ENCODE measurements at regions not wholly inside any gene's neighbourhood (a gene's known extent, or its start where the extent isn't known, plus 50 kb on each side); places are given as distances from the start of the nearest gene placed in this dataset.
A peak's percentile ranks its signal among the peaks of the same experiment; 100 is the strongest.

DNA sequence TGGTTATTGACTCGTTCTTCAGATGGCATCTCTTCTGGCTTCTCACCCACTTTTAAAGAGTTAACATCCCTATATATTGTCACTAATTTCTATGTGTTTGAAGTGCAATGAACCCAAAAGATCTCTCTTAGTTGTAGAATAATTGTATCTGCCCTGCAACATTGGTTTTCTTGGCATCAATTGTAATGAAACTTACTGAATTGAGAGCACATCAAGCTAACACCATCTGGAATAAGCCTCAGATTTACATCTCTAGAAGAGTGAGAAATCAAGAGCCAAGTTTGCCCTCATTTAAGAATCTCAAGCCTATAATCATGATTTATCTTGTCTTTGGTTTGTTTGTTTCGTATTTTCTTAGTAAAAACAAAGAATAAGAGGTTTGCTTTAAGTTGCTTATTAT, 372.6 kb upstream of the LRRC7 start:
- H3K9me3 ChIP-seq (ENCODE audit: low read length): no peaks in the 10 kb centered on the region
- no peaks in the 10 kb centered on the region for H3K27me3 ChIP-seq (ENCODE audit: insufficient read depth, low read length)
- H3K4me3 ChIP-seq (ENCODE audit: low read length): no peak overlapping the region
- no peak overlapping the region for H2AFZ ChIP-seq (ENCODE audit: low read depth, low read length)
- H3K36me3 ChIP-seq (ENCODE audit: insufficient read depth, low read length): no peaks in the 10 kb centered on the region
- no peaks in the 10 kb centered on the region for H3K4me1 ChIP-seq (ENCODE audit: insufficient read depth, low read length)

DNA sequence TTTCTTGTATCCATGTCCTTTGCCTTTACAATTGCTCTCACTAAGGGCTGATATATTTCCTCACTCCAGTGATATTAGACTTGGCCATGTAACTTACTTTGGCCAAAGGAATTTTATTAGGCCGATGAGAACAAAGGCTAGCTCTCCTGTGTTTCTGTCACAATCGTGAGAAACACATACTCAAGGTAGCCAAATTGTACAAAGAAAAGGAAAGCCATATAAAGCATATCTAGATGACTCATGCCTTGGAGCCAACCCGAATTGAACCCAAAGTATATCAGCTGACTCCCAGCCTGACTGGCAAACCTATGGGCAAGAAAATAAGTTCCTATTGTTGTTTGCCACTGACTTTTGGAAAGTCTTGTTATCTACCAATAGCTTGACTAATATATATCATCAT, 371.7 kb upstream of the LRRC7 start:
- Histone ChIP-seq H3K4me1 (ENCODE audit: insufficient read depth, low read length) (no peaks in the 10 kb centered on the region), H3K27me3 (ENCODE audit: insufficient read depth, low read length) (no peaks in the 10 kb centered on the region), H2AFZ (ENCODE audit: low read depth, low read length) (no peak overlapping the region), H3K9me3 (ENCODE audit: low read length) (no peaks in the 10 kb centered on the region), H3K4me3 (ENCODE audit: low read length) (no peak overlapping the region), H3K36me3 (ENCODE audit: insufficient read depth, low read length) (no peaks in the 10 kb centered on the region)

DNA sequence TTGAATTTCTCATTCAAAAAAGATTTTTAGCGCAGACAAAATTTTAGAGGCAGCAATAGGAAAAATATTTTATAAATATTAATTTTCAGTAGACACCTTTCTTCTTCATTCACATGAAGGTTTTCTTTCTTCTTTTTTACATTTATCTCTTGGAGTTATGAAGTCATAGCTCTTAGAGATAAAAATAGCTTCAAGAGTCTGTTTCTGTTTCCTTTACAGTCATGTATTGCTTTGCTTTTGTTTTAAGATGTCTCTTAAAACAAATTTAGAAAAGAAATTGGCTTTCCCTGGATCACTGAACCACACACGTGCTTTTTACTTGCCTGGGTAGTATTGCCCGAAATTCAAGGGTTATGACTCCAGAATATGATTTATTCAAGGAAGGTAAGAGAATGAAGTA, 369.9 kb upstream of the LRRC7 start:
- no peaks in the 10 kb centered on the region for H3K36me3 ChIP-seq (ENCODE audit: insufficient read depth, low read length)
- no peak overlapping the region for H2AFZ ChIP-seq (ENCODE audit: low read depth, low read length)
- H3K4me3 ChIP-seq (ENCODE audit: low read length): no peak overlapping the region
- H3K27me3 ChIP-seq (ENCODE audit: insufficient read depth, low read length): no peaks in the 10 kb centered on the region
- no peaks in the 10 kb centered on the region for H3K4me1 ChIP-seq (ENCODE audit: insufficient read depth, low read length)
- H3K9me3 ChIP-seq (ENCODE audit: low read length): no peaks in the 10 kb centered on the region

DNA sequence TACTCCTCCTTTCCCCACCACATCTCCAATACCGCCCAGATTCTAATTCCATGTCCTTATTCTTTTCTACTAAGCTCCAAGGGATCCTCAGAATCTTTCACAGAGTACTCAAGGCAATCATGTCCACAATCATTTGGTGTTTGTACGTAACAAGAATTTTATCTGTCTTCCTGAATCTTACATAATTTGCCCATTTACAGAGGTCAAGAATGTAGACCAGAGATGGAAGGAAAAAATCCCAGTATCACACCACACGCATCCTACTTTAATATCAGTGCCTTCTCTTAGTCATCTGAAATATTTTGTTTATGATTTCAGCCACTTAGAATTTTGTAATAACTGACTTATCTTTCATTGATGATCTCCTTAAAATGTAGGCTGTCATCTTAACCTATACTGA, 366.0 kb upstream of the LRRC7 start:
- no peaks in the 10 kb centered on the region for H3K27me3 ChIP-seq (ENCODE audit: insufficient read depth, low read length)
- H3K36me3 ChIP-seq (ENCODE audit: insufficient read depth, low read length): no peaks in the 10 kb centered on the region
- H3K9me3 ChIP-seq (ENCODE audit: low read length): no peaks in the 10 kb centered on the region
- H3K4me3 ChIP-seq (ENCODE audit: low read length): no peak overlapping the region
- H3K4me1 ChIP-seq (ENCODE audit: insufficient read depth, low read length): no peaks in the 10 kb centered on the region
- no peak overlapping the region for H2AFZ ChIP-seq (ENCODE audit: low read depth, low read length)

DNA sequence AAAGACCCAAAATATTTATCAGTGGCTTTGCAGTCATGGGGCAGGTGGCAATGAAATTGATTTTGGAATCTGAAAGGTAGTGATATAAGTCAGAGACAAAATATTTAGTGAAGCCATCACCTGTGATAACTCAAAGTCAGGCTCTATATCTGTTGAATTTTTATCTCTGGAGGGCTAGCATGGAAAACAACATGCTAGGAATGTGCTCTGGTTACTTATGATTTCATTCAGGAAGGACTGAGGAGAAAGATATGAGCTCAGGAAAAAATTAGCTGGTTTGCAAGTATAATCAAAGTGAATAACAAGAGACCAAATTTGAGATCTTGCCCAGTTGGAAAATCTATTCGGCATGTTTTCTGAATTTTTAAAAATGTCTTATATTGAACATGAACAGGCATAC, 364.6 kb upstream of the LRRC7 start:
- no peaks in the 10 kb centered on the region for H3K9me3 ChIP-seq (ENCODE audit: low read length)
- H3K4me1 ChIP-seq (ENCODE audit: insufficient read depth, low read length): no peaks in the 10 kb centered on the region
- no peaks in the 10 kb centered on the region for H3K27me3 ChIP-seq (ENCODE audit: insufficient read depth, low read length)
- H3K36me3 ChIP-seq (ENCODE audit: insufficient read depth, low read length): no peaks in the 10 kb centered on the region
- no peak overlapping the region for H2AFZ ChIP-seq (ENCODE audit: low read depth, low read length)
- no peak overlapping the region for H3K4me3 ChIP-seq (ENCODE audit: low read length)

DNA sequence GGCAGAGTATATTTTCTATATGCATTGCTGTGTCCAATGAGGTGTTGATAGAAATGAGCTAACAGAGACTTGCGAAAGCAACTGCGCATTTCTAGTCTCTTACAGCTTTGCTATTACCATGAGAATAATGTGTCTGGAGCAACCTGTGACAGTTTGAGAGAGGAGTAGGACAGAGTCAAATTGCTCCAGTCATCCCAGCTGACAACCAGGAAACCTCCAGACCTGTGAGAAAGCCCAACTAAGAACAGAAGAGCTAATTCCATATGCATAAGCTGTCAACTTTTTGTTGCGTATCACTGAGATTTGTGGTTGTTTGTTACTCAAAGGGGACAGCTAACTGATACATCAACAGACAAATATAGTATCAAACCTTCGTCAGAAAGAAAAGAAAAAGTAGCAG, 354.1 kb upstream of the LRRC7 start:
- no peak overlapping the region for H3K4me3 ChIP-seq (ENCODE audit: low read length)

DNA sequence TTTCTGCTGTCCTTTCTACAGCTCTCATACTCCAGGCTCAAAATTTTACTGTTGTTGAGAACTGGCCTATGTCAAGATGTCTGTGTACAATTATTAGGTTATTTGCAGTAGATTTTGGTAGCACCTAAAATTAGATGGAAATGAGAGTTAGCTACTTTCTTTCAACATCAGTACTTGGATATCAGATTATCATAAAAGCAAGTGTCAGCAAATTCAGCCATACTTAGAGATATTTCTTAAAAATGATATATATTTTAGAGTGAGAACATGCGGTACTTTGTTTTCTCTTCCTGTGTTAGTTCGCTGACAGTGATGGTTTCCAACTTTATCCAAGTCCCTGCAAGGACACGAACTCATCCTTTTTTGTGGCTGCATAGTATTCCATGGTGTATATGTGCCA, 351.8 kb upstream of the LRRC7 start:
- no peaks in the 10 kb centered on the region for H3K4me1 ChIP-seq (ENCODE audit: insufficient read depth, low read length)

More for the DNA sequence above, 354.1 kb upstream of the LRRC7 start:
- Histone ChIP-seq H3K4me1 (ENCODE audit: insufficient read depth, low read length) (no peaks in the 10 kb centered on the region), H2AFZ (ENCODE audit: low read depth, low read length) (no peak overlapping the region), H3K9me3 (ENCODE audit: low read length) (no peaks in the 10 kb centered on the region), H3K27me3 (ENCODE audit: insufficient read depth, low read length) (no peaks in the 10 kb centered on the region), H3K36me3 (ENCODE audit: insufficient read depth, low read length) (no peaks in the 10 kb centered on the region)

DNA sequence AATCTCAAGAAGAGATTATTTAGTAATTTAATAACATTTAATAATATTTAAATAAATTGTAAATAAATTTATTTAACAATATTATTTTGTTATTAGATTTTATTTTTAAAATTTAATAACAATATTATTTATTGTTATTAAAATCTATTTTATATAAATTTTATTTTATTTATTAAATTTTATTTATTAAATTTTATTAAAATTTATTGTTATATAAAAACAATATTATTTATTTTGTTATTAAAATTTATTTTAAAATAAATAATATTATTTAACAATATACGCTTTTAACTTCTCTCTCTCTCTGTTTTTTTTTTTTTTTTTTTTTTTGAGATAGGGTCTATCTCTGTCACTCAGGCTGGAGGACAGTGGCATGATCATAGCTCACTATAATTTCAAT, 347.1 kb upstream of the LRRC7 start:
- Histone ChIP-seq H3K27me3 (ENCODE audit: insufficient read depth, low read length) (no peaks in the 10 kb centered on the region), H3K4me3 (ENCODE audit: low read length) (no peak overlapping the region), H3K9me3 (ENCODE audit: low read length) (no peaks in the 10 kb centered on the region), H3K36me3 (ENCODE audit: insufficient read depth, low read length) (no peaks in the 10 kb centered on the region), H2AFZ (ENCODE audit: low read depth, low read length) (no peak overlapping the region), H3K4me1 (ENCODE audit: insufficient read depth, low read length) (peaks cover 2% of the 10 kb centered on the region)

More for the DNA sequence above, 351.8 kb upstream of the LRRC7 start:
- no peaks in the 10 kb centered on the region for H3K27me3 ChIP-seq (ENCODE audit: insufficient read depth, low read length)
- no peaks in the 10 kb centered on the region for H3K36me3 ChIP-seq (ENCODE audit: insufficient read depth, low read length)
- no peaks in the 10 kb centered on the region for H3K9me3 ChIP-seq (ENCODE audit: low read length)
- no peak overlapping the region for H2AFZ ChIP-seq (ENCODE audit: low read depth, low read length)
- no peak overlapping the region for H3K4me3 ChIP-seq (ENCODE audit: low read length)

DNA sequence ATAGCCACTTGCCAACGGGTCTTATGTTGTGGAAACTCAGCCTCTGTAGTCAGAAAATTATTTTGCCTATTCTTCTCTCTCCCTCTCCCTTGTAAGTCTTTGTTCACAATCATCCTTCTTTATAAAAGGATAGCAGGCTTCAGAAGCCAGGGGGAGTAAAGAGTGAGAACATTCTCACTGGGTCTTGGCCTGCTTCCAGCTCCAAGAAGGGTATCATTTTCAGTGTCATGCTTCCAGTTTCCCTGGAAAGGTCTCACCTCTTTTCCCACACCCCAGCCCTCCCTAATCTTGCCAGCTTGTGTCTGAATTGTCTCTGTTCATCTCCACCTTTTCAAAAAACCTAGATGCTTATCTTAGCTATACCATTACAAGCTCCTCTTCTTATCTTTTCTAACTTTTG, 346.2 kb upstream of the LRRC7 start:
- H3K9me3 ChIP-seq (ENCODE audit: low read length): no peaks in the 10 kb centered on the region
- peaks cover 2% of the 10 kb centered on the region for H3K4me1 ChIP-seq (ENCODE audit: insufficient read depth, low read length)
- no peak overlapping the region for H2AFZ ChIP-seq (ENCODE audit: low read depth, low read length)
- no peaks in the 10 kb centered on the region for H3K36me3 ChIP-seq (ENCODE audit: insufficient read depth, low read length)
- H3K4me3 ChIP-seq (ENCODE audit: low read length): no peak overlapping the region
- H3K27me3 ChIP-seq (ENCODE audit: insufficient read depth, low read length): no peaks in the 10 kb centered on the region

DNA sequence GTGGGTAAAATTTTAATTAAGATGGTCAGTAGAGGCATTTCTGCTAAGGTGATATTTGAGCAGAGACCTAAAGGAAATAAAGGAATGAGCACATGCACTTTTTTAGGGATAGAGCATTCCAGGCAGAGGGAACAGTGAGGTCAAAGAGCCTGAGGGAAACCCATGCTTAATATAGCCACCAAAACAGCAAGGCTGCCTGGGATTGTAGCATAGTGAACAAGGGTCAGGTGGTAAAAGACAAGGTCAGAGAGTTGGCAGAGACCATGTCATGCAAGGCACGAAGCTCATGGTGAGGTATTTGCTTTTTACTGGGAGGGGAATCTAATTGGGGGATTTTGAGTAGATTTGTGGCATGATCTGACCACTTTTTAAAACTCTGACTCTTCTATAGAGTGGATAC, 344.6 kb upstream of the LRRC7 start:
- Histone ChIP-seq H3K27me3 (ENCODE audit: insufficient read depth, low read length) (no peaks in the 10 kb centered on the region), H3K36me3 (ENCODE audit: insufficient read depth, low read length) (no peaks in the 10 kb centered on the region), H3K4me1 (ENCODE audit: insufficient read depth, low read length) (peaks cover 2% of the 10 kb centered on the region), H2AFZ (ENCODE audit: low read depth, low read length) (no peak overlapping the region), H3K9me3 (ENCODE audit: low read length) (no peaks in the 10 kb centered on the region), H3K4me3 (ENCODE audit: low read length) (no peak overlapping the region)

DNA sequence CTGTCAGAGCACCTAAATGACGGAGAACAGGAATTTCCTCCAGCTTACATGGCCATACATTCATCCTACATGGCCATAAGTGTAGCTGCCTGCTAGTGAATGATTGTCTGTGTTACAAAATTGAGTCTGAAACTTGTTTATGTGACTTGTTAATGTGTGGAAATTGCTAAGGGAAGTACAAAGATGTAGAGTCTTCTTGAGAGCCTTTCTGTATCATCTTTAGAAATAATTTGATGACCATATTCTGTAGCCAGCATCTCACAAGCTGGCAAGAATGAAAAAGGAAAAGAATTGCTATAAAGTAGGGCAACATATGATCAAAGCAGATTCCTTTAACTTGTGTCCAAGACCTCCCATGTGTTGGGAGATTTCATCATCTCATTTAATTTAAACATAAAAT, 339.2 kb upstream of the LRRC7 start:
- H3K4me1 ChIP-seq (ENCODE audit: insufficient read depth, low read length): no peaks in the 10 kb centered on the region
- H2AFZ ChIP-seq (ENCODE audit: low read depth, low read length): no peak overlapping the region
- no peaks in the 10 kb centered on the region for H3K9me3 ChIP-seq (ENCODE audit: low read length)
- no peaks in the 10 kb centered on the region for H3K36me3 ChIP-seq (ENCODE audit: insufficient read depth, low read length)
- no peaks in the 10 kb centered on the region for H3K27me3 ChIP-seq (ENCODE audit: insufficient read depth, low read length)
- no peak overlapping the region for H3K4me3 ChIP-seq (ENCODE audit: low read length)

DNA sequence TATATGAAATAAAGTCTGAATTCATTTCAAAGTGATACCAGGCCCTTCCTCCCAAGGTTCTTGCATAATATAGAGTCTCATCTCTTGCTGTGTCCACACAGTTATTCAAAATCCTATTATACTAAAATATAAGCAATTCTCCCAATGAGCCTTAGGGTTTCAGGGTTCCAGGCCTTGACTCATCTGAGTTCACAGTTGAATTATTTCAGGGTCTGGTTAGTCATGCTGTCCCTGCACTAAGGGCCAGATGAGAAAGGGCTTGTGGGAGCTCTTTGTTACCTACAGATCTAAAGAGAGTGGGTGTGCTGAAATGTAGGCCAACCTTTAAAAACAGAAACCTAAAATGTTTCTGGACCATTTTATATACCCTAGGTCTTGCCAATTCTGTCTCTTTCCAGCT, 337.5 kb upstream of the LRRC7 start:
- Histone ChIP-seq H3K36me3 (ENCODE audit: insufficient read depth, low read length) (no peaks in the 10 kb centered on the region), H3K4me1 (ENCODE audit: insufficient read depth, low read length) (peaks cover 5% of the 10 kb centered on the region), H3K27me3 (ENCODE audit: insufficient read depth, low read length) (no peaks in the 10 kb centered on the region), H3K4me3 (ENCODE audit: low read length) (no peak overlapping the region), H2AFZ (ENCODE audit: low read depth, low read length) (peak overlapping the region; percentile 1), H3K9me3 (ENCODE audit: low read length) (no peaks in the 10 kb centered on the region)

DNA sequence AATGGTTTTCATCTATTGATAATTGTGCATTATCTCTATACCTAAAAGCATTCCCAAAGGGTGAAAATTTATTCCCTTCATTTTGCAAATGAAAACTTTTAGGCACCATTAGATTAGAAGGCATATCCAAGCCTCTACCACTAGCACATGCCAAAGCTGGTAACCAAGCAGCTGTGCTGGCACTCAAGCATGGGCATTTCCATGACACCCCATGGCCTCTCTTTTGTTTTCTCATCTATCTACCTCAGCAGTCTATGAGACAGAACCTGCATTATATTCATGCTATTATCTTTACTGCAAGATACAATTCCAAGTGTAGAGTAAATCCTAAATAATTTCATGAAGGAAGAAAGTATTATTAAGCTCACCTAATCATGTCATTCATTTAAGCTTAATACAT, 334.3 kb upstream of the LRRC7 start:
- Histone ChIP-seq H3K36me3 (ENCODE audit: insufficient read depth, low read length) (no peaks in the 10 kb centered on the region), H2AFZ (ENCODE audit: low read depth, low read length) (peak overlapping the region; percentile 11), H3K4me3 (ENCODE audit: low read length) (no peak overlapping the region), H3K4me1 (ENCODE audit: insufficient read depth, low read length) (peaks cover 5% of the 10 kb centered on the region), H3K9me3 (ENCODE audit: low read length) (no peaks in the 10 kb centered on the region), H3K27me3 (ENCODE audit: insufficient read depth, low read length) (no peaks in the 10 kb centered on the region)

DNA sequence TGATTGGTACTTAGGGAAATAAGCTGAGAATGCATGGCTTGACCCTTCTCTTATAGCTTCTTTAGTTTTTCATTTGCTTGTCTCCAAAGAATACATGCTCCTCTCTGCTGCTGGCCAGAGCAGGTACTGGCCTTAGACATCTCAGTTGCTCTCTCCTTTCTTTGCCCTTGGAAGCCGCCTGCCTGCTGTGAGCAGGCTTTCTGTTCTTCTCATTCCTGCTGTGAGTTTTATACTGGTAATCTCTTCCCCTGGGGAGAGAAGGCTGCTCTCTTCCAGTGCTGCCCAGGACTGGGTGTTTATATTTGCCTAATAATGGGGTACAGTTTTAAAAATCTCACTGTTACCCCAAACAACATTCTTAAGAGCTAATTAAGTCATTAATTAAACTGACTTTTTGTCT, 323.5 kb upstream of the LRRC7 start:
- H3K27me3 ChIP-seq (ENCODE audit: insufficient read depth, low read length): no peaks in the 10 kb centered on the region
- no peak overlapping the region for H3K4me3 ChIP-seq (ENCODE audit: low read length)

More for the DNA sequence above, 323.5 kb upstream of the LRRC7 start:
- Histone ChIP-seq H3K36me3 (ENCODE audit: insufficient read depth, low read length) (no peaks in the 10 kb centered on the region), H3K9me3 (ENCODE audit: low read length) (no peaks in the 10 kb centered on the region), H2AFZ (ENCODE audit: low read depth, low read length) (no peak overlapping the region), H3K4me1 (ENCODE audit: insufficient read depth, low read length) (no peaks in the 10 kb centered on the region)

Measured in neuron (in vitro differentiated cells).